ENCODE measurements at regions not wholly inside any gene's neighbourhood (a gene's known extent, or its start where the extent isn't known, plus 50 kb on each side); places are given as distances from the start of the nearest gene placed in this dataset.

GRCh38 chr12:23098110-23098509, 473.1 kb downstream of the ETNK1 start:
- peak; percentile 14 for TF ChIP-seq ZNF510 (tag by site-specific recombination; IDR thresholded peaks at IDR 0.05; ENCODE audit: insufficient replicate concordance)
- TF ChIP-seq HOXD13 (CRISPR knock-in tag; IDR thresholded peaks at IDR 0.05; ENCODE audit: borderline replicate concordance) = no peak
- TF ChIP-seq ZNF658 (tag by site-specific recombination; IDR thresholded peaks at IDR 0.05) = no peak
- no peak for TF ChIP-seq ZNF76 (tag by site-specific recombination; IDR thresholded peaks at IDR 0.05; ENCODE audit: borderline replicate concordance, low read depth)
- TF ChIP-seq ZNF560 (tag by site-specific recombination; IDR thresholded peaks at IDR 0.05; ENCODE audit: borderline replicate concordance) = no peak
- TF ChIP-seq ZNF366 (tag by site-specific recombination; conservative IDR thresholded peaks at IDR 0.05) = peak; percentile 83
- TF ChIP-seq ZNF544 (tag by site-specific recombination; IDR thresholded peaks at IDR 0.05) = no peak
- TF ChIP-seq GLIS1 (tag by site-specific recombination; IDR thresholded peaks at IDR 0.05) = 0 out of 2 replicates have a peak, but pooled peaks have one; percentile 0

GRCh38 chr12:23098517-23098916, 473.5 kb downstream of the ETNK1 start:
- H3K4me1 ChIP-seq (ENCODE audit: control insufficient read depth, insufficient read depth, low read length) = peaks cover 3% of the 10 kb centered on the region; the same call in 1 of the 2 replicates
- H3K36me3 ChIP-seq (ENCODE audit: control insufficient read depth in 2 of 2, insufficient read depth in 1 of 2, low read length in 2 of 2) = no peaks in the 10 kb centered on the region
- no peaks in the 10 kb centered on the region for H3K9me3 ChIP-seq (ENCODE audit: control insufficient read depth, insufficient read depth, low read depth, low read length)
- H3K4me3 ChIP-seq (ENCODE audit: low read depth, low read length) = no peak overlapping the region
- ChIA-PET POLR2A (no interaction called here), CTCF (interaction anchor here (0.5 kb wide), 1 partner anchor 125 kb away, joined by 6 read pairs; no protein-coding TSS in a partner anchor)
- peak overlapping the region; percentile 3; the same call in 1 of the 2 replicates for H3K27ac ChIP-seq (ENCODE audit: extremely low read depth, low read depth, low read length)
- TF ChIP-seq ZBTB20 (tag by site-specific recombination; IDR thresholded peaks at IDR 0.05) (no peak), ZEB2 (tag by site-specific recombination; IDR thresholded peaks at IDR 0.05) (peak; percentile 52), ZSCAN4 (tag by site-specific recombination; IDR thresholded peaks at IDR 0.05) (peak; percentile 31; the same call in 1 of the 2 replicates), ZNF146 (tag by site-specific recombination; IDR thresholded peaks at IDR 0.05) (no peak), ZNF610 (tag by site-specific recombination; IDR thresholded peaks at IDR 0.05; ENCODE audit: borderline replicate concordance) (no peak), ZNF529 (tag by site-specific recombination; IDR thresholded peaks at IDR 0.05; ENCODE audit: insufficient replicate concordance) (no peak), ZNF302 (tag by site-specific recombination; IDR thresholded peaks at IDR 0.05; ENCODE audit: low read depth) (no peak), MZF1 (tag by site-specific recombination; IDR thresholded peaks at IDR 0.05; ENCODE audit: borderline replicate concordance) (no peak), ZNF629 (tag by site-specific recombination; IDR thresholded peaks at IDR 0.05) (peak; percentile 84), BCL11B (tag by site-specific recombination; IDR thresholded peaks at IDR 0.05; ENCODE audit: low read depth) (no peak), ZNF362 (tag by site-specific recombination; IDR thresholded peaks at IDR 0.05) (0 out of 2 replicates have a peak, but pooled peaks have one; percentile 52), IKZF3 (tag by site-specific recombination; IDR thresholded peaks at IDR 0.05) (peak; percentile 89), ZNF169 (tag by site-specific recombination; IDR thresholded peaks at IDR 0.05) (no peak), ZNF24 (tag by site-specific recombination; IDR thresholded peaks at IDR 0.05) (no peak), ZFP41 (tag by site-specific recombination; IDR thresholded peaks at IDR 0.05; ENCODE audit: borderline replicate concordance) (no peak), ZNF202 (tag by site-specific recombination; IDR thresholded peaks at IDR 0.05; ENCODE audit: borderline replicate concordance) (no peak), OVOL3 (tag by site-specific recombination; IDR thresholded peaks at IDR 0.05) (no peak), ZFP69B (tag by site-specific recombination; IDR thresholded peaks at IDR 0.05) (no peak), ZNF530 (tag by site-specific recombination; IDR thresholded peaks at IDR 0.05; ENCODE audit: low read depth) (no peak), BCL11A (tag by site-specific recombination; IDR thresholded peaks at IDR 0.05; ENCODE audit: low read depth) (0 out of 2 replicates have a peak, but pooled peaks have one; percentile 64), OSR2 (tag by site-specific recombination; IDR thresholded peaks at IDR 0.05) (peak; percentile 88), ATF2 (tag by site-specific recombination; IDR thresholded peaks at IDR 0.05; ENCODE audit: low read depth) (no peak), ZNF544 (tag by site-specific recombination; IDR thresholded peaks at IDR 0.05) (no peak), YY1 (tag by site-specific recombination; IDR thresholded peaks at IDR 0.05) (0 out of 2 replicates have a peak, but pooled peaks have one; percentile 27), ZBTB17 (tag by site-specific recombination; IDR thresholded peaks at IDR 0.05) (no peak), KLF8 (tag by site-specific recombination; IDR thresholded peaks at IDR 0.05) (peak; percentile 63; the same call in 1 of the 2 replicates)

More at GRCh38 chr12:23098110-23098509, 473.1 kb downstream of the ETNK1 start:
- Histone ChIP-seq H3K9me3 (ENCODE audit: control insufficient read depth, insufficient read depth, low read depth, low read length) (no peaks in the 10 kb centered on the region), H3K27ac (ENCODE audit: extremely low read depth, low read depth, low read length) (0 out of 2 replicates have a peak overlapping the region, but pooled peaks have one; percentile 3), H3K36me3 (ENCODE audit: control insufficient read depth in 2 of 2, insufficient read depth in 1 of 2, low read length in 2 of 2) (no peaks in the 10 kb centered on the region), H3K4me3 (ENCODE audit: low read depth, low read length) (no peak overlapping the region), H3K4me1 (ENCODE audit: control insufficient read depth, insufficient read depth, low read length) (peaks cover 3% of the 10 kb centered on the region; the same call in 1 of the 2 replicates)
- ChIA-PET CTCF (interaction anchor here (0.5 kb wide), 1 partner anchor 125 kb away, joined by 6 read pairs; no protein-coding TSS in a partner anchor), POLR2A (no interaction called here)
